GM18870 (cell line): ENCODE measurements at regions not wholly inside any gene's neighbourhood (a gene's known extent, or its start where the extent isn't known, plus 50 kb on each side); places are given as distances from the start of the nearest gene placed in this dataset.

Experiments used
- ATAC-seq: cut with Tn5 transposase; IDR thresholded peaks from one replicate; pipeline ENCODE4 v1.9.1; 2021; ENCODE audit warnings: moderate library complexity; ENCODE audit not compliant: unreplicated experiment

DNA sequence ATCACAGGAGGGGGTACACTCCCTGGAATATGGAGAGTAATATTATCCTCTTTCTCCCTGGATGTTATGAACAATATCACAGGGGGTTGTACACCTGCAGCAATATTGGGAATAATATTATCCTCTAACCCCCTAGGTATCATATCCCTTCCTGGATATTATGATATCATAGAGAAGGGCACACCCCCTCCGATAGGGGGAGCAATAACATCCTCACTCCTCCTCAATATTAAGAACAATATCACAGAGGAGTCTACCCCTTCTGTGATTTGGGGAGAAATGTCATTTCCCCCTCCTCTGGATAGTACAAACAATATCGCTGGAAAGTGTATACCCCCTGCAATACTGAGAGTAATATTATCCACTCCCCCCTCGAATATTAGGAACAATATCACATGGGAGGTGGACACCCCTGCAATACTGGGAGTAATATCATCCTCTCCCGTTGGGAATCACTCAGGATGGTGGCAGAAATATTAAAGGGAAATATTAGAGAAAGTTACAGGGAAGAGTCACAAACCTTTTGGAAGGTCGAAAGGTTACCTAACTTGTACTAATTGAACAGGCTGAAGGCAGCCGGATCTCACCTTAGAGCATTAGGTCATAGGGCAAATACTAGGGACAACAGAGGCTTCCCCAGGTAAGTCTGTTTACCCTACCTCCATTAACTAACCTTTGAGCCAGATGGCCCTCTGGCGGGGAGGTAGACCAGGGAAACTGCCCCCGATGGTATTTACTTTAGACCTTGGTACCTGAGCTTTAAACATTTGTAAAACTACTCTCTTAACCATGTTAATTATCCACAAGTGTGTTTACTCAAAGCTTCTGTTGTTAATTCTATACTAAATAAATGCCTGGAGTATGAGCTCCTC lies 57.5 kb upstream of the FREM1 start:
- ATAC-seq: no peak

DNA sequence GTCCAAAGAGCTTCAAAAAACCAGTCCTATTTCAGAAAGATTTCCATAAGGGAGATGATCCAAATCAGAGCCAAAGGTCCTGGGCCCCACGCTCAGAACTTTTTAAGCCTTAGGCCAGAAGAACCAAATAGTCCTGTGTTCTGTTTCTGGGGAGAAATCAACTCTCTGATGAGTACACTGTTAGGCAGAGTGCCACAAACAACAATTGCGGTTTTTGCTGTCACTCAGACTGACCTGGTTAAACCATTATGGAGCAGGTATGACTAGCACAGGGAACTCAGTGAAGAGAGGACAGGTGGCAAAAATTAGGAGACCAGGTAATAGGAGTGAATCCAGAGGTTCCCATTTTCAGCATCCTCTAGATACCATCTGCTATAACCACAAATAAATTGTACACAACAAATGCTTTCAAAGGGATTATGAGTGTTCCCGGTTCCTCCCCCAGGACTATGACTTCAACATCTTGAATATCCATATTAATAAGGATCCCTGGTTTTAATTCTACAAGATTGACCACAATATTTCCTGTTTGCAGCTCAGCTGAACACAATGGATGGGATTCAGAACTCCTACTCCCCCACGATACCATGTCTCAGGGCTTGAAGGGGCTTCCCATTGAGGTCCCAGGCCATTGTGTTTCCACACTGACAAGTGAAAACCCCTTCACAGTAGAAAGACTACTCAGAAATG lies 52.1 kb upstream of the FREM1 start:
- ATAC-seq: no peak

DNA sequence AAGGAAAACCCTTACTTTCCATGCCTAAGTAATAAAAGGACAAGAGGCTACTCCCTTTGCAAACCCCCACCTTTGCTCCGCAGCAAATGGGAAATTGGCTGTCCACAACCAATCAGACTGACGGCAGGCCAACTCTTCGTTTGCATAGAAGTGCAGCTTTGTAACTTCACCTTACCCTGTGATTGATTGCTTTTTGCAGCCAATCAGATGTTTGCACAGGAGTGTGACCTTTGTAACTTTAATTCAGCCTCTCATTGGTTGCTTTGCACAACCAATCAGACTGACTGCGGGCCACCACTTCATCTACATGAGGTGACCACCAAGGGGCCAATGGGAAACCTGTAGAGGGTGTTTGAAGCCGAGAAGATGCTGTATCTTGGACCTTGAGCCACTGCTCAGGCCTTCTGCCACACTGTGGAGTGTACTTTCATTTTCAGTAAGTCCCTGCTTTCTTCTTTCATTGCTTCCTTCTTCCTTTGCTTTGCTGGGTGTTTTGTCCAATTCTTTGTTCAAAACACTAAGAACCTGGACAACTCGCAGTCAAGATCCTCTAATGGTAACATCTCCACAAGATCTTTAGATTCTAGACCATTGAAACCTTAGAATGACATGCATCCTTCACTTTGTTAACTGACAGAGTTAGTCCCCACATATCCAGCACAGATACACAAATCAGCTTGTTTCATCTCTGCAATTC lies 51.3 kb upstream of the FREM1 start:
- no peak for ATAC-seq

DNA sequence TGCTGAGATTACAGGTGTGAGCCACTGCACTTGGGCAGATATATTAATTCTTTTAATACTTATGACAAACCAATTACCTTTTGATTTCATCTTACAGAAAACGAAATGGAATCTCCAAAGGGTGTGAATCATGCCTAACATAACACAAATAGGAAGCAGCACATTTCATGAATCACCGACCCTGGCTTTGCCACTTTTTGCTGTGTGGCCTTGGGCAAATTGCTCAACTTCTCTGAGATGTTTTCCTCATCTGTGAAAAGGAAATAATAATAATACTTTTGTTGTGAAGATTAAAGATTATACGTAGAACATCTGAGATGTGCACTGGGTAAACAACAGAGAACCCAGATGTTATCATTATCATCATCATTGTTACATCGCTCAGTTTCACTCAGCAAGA lies 50.7 kb upstream of the FREM1 start:
- no peak for ATAC-seq
